ENCODE measurements at regions not wholly inside any gene's neighbourhood (a gene's known extent, or its start where the extent isn't known, plus 50 kb on each side); places are given as distances from the start of the nearest gene placed in this dataset.

- ATAC-seq = no peak
- DNase-seq = no peak
- peaks cover 2 to 10% (median 9%) of the 10 kb centered on the region in 5 donors for H3K27me3 Mint-ChIP-seq
- no peak overlapping the region for H3K27ac ChIP-seq (ENCODE audit: low read depth, low read length)
- intact Hi-C loops (cut with micrococcal nuclease) = no loop called here
- H3K36me3 ChIP-seq (ENCODE audit: control insufficient read depth in 2 of 3, insufficient read depth in 3 of 3, low read length in 3 of 3) = no peaks in the 10 kb centered on the region
- H3K4me3 ChIP-seq (ENCODE audit: low read length) = no peak overlapping the region
- H3K4me1 ChIP-seq (ENCODE audit: control insufficient read depth in 2 of 2, insufficient read depth in 2 of 2, low read length in 2 of 2) = no peaks in the 10 kb centered on the region
- H3K9me3 Mint-ChIP-seq = peaks cover 0 to 15% (median 5%) of the 10 kb centered on the region in 11 donors
- no peaks in the 10 kb centered on the region for H3K4me1 Mint-ChIP-seq
- no peaks in the 10 kb centered on the region for H3K27me3 ChIP-seq (ENCODE audit: control insufficient read depth in 2 of 2, insufficient read depth in 2 of 2, low read length in 2 of 2)
- no peaks in the 10 kb centered on the region for H3K9me3 ChIP-seq (ENCODE audit: control insufficient read depth in 2 of 3, low read length in 3 of 3)
- H3K4me3 Mint-ChIP-seq = no peak overlapping the region
- H3K27ac Mint-ChIP-seq = no peak overlapping the region
- ChIA-PET POLR2A (interaction anchor here (0.8 kb wide), 1 partner anchor 10 kb away, joined by 3 read pairs; no protein-coding TSS in a partner anchor), CTCF (no interaction called here)
- H3K36me3 Mint-ChIP-seq = no peaks in the 10 kb centered on the region
Measured at GRCh38 chr3:110957247-110958025, 114.2 kb upstream of the NECTIN3 start.

DNA sequence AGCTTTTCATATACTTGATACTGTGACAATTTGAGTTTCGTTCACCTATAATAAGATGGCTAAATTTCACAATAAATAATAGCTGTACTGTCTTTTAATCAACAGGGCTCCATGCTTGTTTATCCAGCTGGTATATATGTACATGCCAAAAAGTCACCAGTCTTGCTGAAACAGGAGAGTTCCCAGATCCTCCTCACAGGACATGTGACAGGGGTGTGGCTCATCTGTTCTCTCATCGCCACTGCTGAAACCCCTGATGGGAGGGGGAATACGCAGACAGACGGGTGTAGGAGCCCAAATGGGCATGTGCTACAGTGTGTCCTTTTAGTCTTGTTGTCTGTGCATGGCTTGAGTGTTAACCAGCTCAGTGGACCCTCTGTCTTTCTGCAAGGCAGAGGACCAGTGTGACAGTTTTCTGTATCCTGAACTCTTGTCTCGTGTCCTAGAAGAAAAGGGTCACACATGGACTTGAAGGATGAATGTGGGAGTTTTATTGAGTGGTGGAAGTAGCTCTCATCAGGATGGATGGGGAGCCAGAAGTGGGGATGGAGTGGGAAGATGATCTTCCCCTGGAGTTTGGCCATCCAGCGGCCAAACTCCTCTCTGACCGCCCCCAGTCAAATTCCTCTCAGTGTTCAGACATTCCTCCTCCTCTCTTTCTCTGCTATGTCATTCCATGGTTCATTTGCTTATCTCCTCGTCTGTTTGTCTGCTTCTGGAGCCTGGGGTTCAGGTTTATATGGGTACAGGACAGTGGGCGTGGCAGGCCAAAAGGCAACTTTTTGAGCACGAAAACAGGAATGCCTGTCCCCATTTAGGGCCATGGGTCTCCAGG lies 113.1 kb upstream of the NECTIN3 start:
- Histone ChIP-seq H3K4me1 (ENCODE audit: control insufficient read depth in 2 of 2, insufficient read depth in 2 of 2, low read length in 2 of 2) (no peaks in the 10 kb centered on the region), H3K36me3 (ENCODE audit: control insufficient read depth in 2 of 3, insufficient read depth in 3 of 3, low read length in 3 of 3) (no peaks in the 10 kb centered on the region), H3K9me3 (ENCODE audit: control insufficient read depth in 2 of 3, low read length in 3 of 3) (no peaks in the 10 kb centered on the region), H3K27ac (ENCODE audit: low read depth, low read length) (no peak overlapping the region), H3K4me3 (ENCODE audit: low read length) (no peak overlapping the region), H3K27me3 (ENCODE audit: control insufficient read depth in 2 of 2, insufficient read depth in 2 of 2, low read length in 2 of 2) (no peaks in the 10 kb centered on the region)
- Mint-ChIP-seq H3K36me3 (no peaks in the 10 kb centered on the region), H3K9me3 (peaks cover 0 to 18% (median 4%) of the 10 kb centered on the region in 11 donors), H3K4me3 (no peak overlapping the region), H3K27me3 (peaks cover 3 to 11% (median 4%) of the 10 kb centered on the region in 5 donors), H3K27ac (no peak overlapping the region), H3K4me1 (no peaks in the 10 kb centered on the region)
- POLR2A ChIA-PET = no interaction called here
- DNase-seq (no peak), ATAC-seq (no peak)
- CTCF ChIA-PET = no interaction called here
- intact Hi-C loops (cut with micrococcal nuclease) = no loop called here

GRCh38 chr3:110965976-110966375 lies 105.6 kb upstream of the NECTIN3 start:
- H3K27me3 Mint-ChIP-seq = peaks cover 0 to 30% (median 8%) of the 10 kb centered on the region in 5 donors
- ATAC-seq (no peak), DNase-seq (no peak)
- ChIA-PET CTCF (no interaction called here), POLR2A (no interaction called here)
- Histone ChIP-seq H3K9me3 (ENCODE audit: control insufficient read depth in 2 of 3, low read length in 3 of 3) (no peaks in the 10 kb centered on the region), H3K27me3 (ENCODE audit: control insufficient read depth in 2 of 2, insufficient read depth in 2 of 2, low read length in 2 of 2) (no peaks in the 10 kb centered on the region), H3K4me1 (ENCODE audit: control insufficient read depth in 2 of 2, insufficient read depth in 2 of 2, low read length in 2 of 2) (no peaks in the 10 kb centered on the region), H3K4me3 (ENCODE audit: low read length) (no peak overlapping the region), H3K27ac (ENCODE audit: low read depth, low read length) (no peak overlapping the region), H3K36me3 (ENCODE audit: control insufficient read depth in 2 of 3, insufficient read depth in 3 of 3, low read length in 3 of 3) (no peaks in the 10 kb centered on the region)
- no peak overlapping the region for H3K27ac Mint-ChIP-seq
- H3K4me1 Mint-ChIP-seq = no peaks in the 10 kb centered on the region
- intact Hi-C loops (cut with micrococcal nuclease) = no loop called here
- peaks cover 0 to 5% (median 0%) of the 10 kb centered on the region in 5 donors for H3K36me3 Mint-ChIP-seq
- peaks cover 0 to 43% (median 15%) of the 10 kb centered on the region in 11 donors for H3K9me3 Mint-ChIP-seq
- no peak overlapping the region for H3K4me3 Mint-ChIP-seq

GRCh38 chr3:110966966-110967663 lies 104.5 kb upstream of the NECTIN3 start:
- intact Hi-C loops (cut with micrococcal nuclease) = no loop called here
- H3K27me3 Mint-ChIP-seq = peaks cover 3 to 26% (median 8%) of the 10 kb centered on the region in 5 donors
- no peak for ATAC-seq
- H3K9me3 ChIP-seq (ENCODE audit: control insufficient read depth in 2 of 3, low read length in 3 of 3) = no peaks in the 10 kb centered on the region
- H3K4me3 Mint-ChIP-seq = no peak overlapping the region
- H3K27ac Mint-ChIP-seq = no peak overlapping the region
- ChIA-PET CTCF (no interaction called here), POLR2A (interaction anchor here (1.0 kb wide), 1 partner anchor 10 kb away, joined by 3 read pairs; no protein-coding TSS in a partner anchor)
- no peaks in the 10 kb centered on the region for H3K4me1 ChIP-seq (ENCODE audit: control insufficient read depth in 2 of 2, insufficient read depth in 2 of 2, low read length in 2 of 2)
- no peak overlapping the region for H3K4me3 ChIP-seq (ENCODE audit: low read length)
- no peaks in the 10 kb centered on the region for H3K27me3 ChIP-seq (ENCODE audit: control insufficient read depth in 2 of 2, insufficient read depth in 2 of 2, low read length in 2 of 2)
- peaks cover 0 to 41% (median 13%) of the 10 kb centered on the region in 11 donors for H3K9me3 Mint-ChIP-seq
- H3K27ac ChIP-seq (ENCODE audit: low read depth, low read length) = no peak overlapping the region
- H3K36me3 ChIP-seq (ENCODE audit: control insufficient read depth in 2 of 3, insufficient read depth in 3 of 3, low read length in 3 of 3) = no peaks in the 10 kb centered on the region
- H3K36me3 Mint-ChIP-seq = peaks cover 0 to 5% (median 0%) of the 10 kb centered on the region in 5 donors
- no peaks in the 10 kb centered on the region for H3K4me1 Mint-ChIP-seq
- no peak for DNase-seq

- Mint-ChIP-seq H3K4me1 (peaks cover 0 to under 1% (median 0%) of the 10 kb centered on the region in 7 donors), H3K9me3 (peaks cover 0 to 35% (median 13%) of the 10 kb centered on the region in 11 donors)
Measured at GRCh38 chr3:110968076-110968475, 103.5 kb upstream of the NECTIN3 start.

More at GRCh38 chr3:110968076-110968475, 103.5 kb upstream of the NECTIN3 start:
- no peak for DNase-seq
- CTCF ChIA-PET = no interaction called here
- Mint-ChIP-seq H3K27ac (no peak overlapping the region), H3K27me3 (peaks cover 0 to 28% (median 15%) of the 10 kb centered on the region in 5 donors), H3K36me3 (peaks cover 0 to 5% (median 0%) of the 10 kb centered on the region in 5 donors), H3K4me3 (no peak overlapping the region)
- POLR2A ChIA-PET = interaction anchor here (1.0 kb wide), 1 partner anchor 11 kb away, joined by 3 read pairs; no protein-coding TSS in a partner anchor
- ATAC-seq = no peak
- Histone ChIP-seq H3K4me1 (ENCODE audit: control insufficient read depth in 2 of 2, insufficient read depth in 2 of 2, low read length in 2 of 2) (no peaks in the 10 kb centered on the region), H3K36me3 (ENCODE audit: control insufficient read depth in 2 of 3, insufficient read depth in 3 of 3, low read length in 3 of 3) (no peaks in the 10 kb centered on the region), H3K27ac (ENCODE audit: low read depth, low read length) (no peak overlapping the region), H3K9me3 (ENCODE audit: control insufficient read depth in 2 of 3, low read length in 3 of 3) (no peaks in the 10 kb centered on the region), H3K4me3 (ENCODE audit: low read length) (no peak overlapping the region), H3K27me3 (ENCODE audit: control insufficient read depth in 2 of 2, insufficient read depth in 2 of 2, low read length in 2 of 2) (no peaks in the 10 kb centered on the region)
- intact Hi-C loops (cut with micrococcal nuclease) = no loop called here

Data from naive thymus-derived CD4-positive, alpha-beta T cell (primary cell).